Epithelial cell of esophagus (primary cell): ENCODE measurements at regions not wholly inside any gene's neighbourhood (a gene's known extent, or its start where the extent isn't known, plus 50 kb on each side); places are given as distances from the start of the nearest gene placed in this dataset.

Source experiments
- DNase-seq: peaks from one replicate; pipeline ENCODE4 v3.0.0; 2010; ENCODE audit warnings: low read depth
- H3K4me3 ChIP-seq: 2 replicates; pipeline ENCODE4 v1.5.1; 2011; ENCODE audit warnings: mild to moderate bottlenecking, low read length, control low read depth
- CTCF ChIP-seq: IDR thresholded peaks from 2 replicates; pipeline ENCODE4 v1.5.1; 2011; ENCODE audit warnings: low read depth, mild to moderate bottlenecking, low read length, control low read depth, inconsistent platforms; ENCODE audit not compliant: insufficient read depth; ENCODE audit errors: missing control alignments

- no peak for TF ChIP-seq CTCF
- no peak for DNase-seq
These were observed 177.1 kb downstream of the FGF13 start for GRCh38 chrX:138534410-138534809.

GRCh38 chrX:138519296-138519695 is 192.2 kb downstream of the FGF13 start:
- no peak for TF ChIP-seq CTCF
- DNase-seq, result peak; percentile 5
- H3K4me3 ChIP-seq, result no peak overlapping the region

More at GRCh38 chrX:138534410-138534809, 177.1 kb downstream of the FGF13 start:
- H3K4me3 ChIP-seq, result no peak overlapping the region

- H3K4me3 ChIP-seq, result no peak overlapping the region
- no peak for TF ChIP-seq CTCF
- no peak for DNase-seq
These were observed 207.2 kb downstream of the FGF13 start for GRCh38 chrX:138504273-138504672.

- no peak overlapping the region for H3K4me3 ChIP-seq
- TF ChIP-seq CTCF, result no peak
- no peak for DNase-seq
These were observed 219.1 kb downstream of the FGF13 start for GRCh38 chrX:138492371-138492770.

- no peak for DNase-seq
- no peak for TF ChIP-seq CTCF
- no peak overlapping the region for H3K4me3 ChIP-seq
These were observed 223.7 kb downstream of the FGF13 start for GRCh38 chrX:138487866-138488265.

GRCh38 chrX:138485767-138486166 is 225.8 kb downstream of the FGF13 start:
- no peak overlapping the region for H3K4me3 ChIP-seq
- TF ChIP-seq CTCF, result no peak
- DNase-seq, result no peak

- no peak overlapping the region for H3K4me3 ChIP-seq
- no peak for TF ChIP-seq CTCF
- no peak for DNase-seq
These were observed 226.3 kb downstream of the FGF13 start for GRCh38 chrX:138485224-138485623.
